ENCODE measurements at regions not wholly inside any gene's neighbourhood (a gene's known extent, or its start where the extent isn't known, plus 50 kb on each side); places are given as distances from the start of the nearest gene placed in this dataset.

- no peak for TF ChIP-seq CTCF (IDR thresholded peaks at IDR 0.05)
- no peak for TF ChIP-seq POLR2A (IDR thresholded peaks at IDR 0.05)
These were observed 262.1 kb upstream of the LRRC7 start for GRCh38 chr1:69305621-69306020.
